ENCODE measurements at regions not wholly inside any gene's neighbourhood (a gene's known extent, or its start where the extent isn't known, plus 50 kb on each side); places are given as distances from the start of the nearest gene placed in this dataset.
"Not testable (repeated sequence)": the region's sequence is repeated elsewhere in the genome, so short reads cannot be mapped to it uniquely, and the experiment has no call there.

GRCh38 chr12:25883026-25883916 lies 75.2 kb upstream of the RASSF8 start:
- DNase-seq, result no peak

DNA sequence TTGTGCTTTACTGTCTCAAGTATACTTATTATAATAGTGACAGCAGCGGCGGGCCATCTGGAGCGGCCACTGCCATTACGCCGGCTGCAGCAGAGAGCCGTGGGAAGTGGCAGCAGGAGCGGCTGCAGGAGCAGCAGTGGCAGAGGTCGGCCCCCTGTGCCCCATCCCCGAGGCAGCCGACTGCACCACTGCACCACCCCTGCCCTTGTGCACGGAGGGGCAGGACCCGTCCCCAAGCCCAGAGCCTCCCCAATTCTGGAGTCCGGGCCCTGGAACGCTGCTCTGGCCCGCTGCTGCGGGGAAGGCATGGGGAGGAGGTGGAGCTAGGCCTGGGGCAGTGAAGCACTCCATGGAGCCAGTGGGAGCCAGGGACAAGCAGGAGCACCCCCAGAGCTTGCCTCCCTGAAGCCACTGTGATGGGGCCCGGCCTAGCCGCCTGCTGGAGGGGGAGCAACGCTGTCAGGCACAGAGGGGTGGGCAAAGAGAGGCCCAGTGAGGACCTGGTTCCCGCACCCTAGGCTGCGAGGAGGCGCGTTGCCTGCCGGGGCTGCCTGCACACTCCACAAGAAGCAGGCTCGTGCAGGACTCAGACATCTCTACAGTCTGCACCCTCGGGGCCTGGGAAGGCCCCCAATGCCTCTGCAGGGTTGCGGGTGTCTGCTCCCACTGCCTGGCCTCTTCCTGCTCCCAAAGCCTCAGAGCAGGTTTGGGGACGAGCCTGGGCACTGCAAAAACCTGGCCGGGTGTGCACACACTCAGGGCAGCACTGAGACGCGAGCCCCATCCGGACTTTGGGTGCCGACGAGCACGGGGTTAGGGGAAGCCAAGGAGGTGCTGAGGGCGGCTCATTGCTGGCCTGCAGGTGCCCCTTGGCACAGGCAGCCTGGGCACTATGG lies 74.2 kb upstream of the RASSF8 start:
- DNase-seq, result no peak

- DNase-seq, result no peak
These were observed 73.6 kb upstream of the RASSF8 start for GRCh38 chr12:25884920-25885234.

GRCh38 chr12:25886396-25886795 lies 72.1 kb upstream of the RASSF8 start:
- no peak for DNase-seq

GRCh38 chr12:25887367-25887766 lies 71.1 kb upstream of the RASSF8 start:
- no peak for DNase-seq

GRCh38 chr12:25889185-25889584 lies 69.3 kb upstream of the RASSF8 start:
- DNase-seq, result no peak

DNA sequence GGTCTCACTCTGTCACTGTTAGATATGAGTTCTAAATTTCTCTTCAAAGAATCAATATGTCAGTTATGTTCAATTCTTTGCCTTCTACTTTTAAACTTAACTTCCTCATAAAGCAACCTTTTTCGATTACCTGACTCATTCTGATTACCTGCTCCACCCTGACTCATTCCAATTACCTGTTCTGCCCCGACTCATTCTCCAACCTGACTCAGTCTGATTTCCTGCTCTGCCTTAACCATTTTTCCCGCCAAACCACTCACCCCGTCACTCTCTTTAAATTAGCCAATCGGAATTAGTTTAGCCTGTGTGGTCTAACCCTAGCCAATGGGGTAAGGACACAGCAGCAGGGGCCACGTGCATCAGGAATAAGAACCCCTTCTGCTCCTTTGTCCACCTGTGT lies 67.4 kb upstream of the RASSF8 start:
- not testable (repeated sequence) for DNase-seq

GRCh38 chr12:25894759-25895158 lies 63.7 kb upstream of the RASSF8 start:
- no peak for DNase-seq

DNA sequence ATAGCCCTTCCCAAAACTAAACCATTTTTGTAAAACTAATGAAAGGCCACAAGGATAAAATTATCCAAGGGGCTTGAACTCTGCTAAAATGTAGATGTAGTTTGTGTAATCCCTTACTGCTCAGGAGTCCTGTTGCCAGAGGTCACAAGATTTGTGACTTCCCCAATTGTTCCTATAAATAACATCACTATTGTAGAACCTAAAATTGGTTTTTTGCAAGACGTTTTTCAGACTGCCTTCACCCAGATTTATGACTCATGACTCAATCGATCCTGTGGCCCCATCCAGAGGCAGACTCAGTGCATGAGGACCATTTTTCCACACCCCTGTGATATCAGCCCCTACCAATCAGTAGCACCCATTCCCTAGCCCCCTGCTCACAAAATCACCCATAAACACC lies 61.5 kb upstream of the RASSF8 start:
- DNase-seq, result no peak

GRCh38 chr12:25903603-25904245 lies 54.8 kb upstream of the RASSF8 start:
- DNase-seq, result no peak

- DNase-seq, result no peak
These were observed 54.0 kb upstream of the RASSF8 start for GRCh38 chr12:25904442-25904841.

DNA sequence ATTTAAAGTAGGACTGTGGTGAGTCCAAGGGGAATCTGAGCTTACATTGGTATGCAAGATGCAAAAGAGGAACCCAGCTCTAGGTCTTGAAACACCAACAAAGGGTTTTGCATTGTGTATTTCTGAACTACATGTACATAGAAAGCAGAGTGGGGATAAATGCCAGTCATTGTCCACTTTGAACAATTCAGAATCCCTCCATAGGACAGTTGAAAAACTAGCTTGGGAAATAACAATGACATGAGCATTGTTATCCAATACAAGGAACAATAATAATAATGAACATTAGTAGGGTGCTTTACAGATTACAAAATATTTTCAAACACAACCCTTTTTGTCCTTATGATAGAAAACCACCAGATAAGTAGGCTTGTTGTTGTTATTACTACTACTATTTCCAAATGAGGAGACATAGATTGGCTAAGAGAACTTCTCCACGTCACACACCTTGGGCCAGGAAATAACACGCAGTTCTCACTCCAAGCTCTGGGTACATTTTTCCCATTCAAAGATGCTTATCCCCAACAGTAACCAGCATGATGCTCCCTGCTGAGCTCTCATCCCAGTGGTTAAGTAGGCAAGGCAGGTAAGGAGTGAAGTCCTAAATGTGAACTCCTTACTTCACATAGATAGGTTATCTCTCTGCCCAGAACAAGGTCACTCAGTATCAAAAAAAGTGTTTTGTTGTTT lies 51.7 kb upstream of the RASSF8 start:
- DNase-seq, result no peak

All from CD4-positive, alpha-beta T cell treated with Interferon gamma for 1 hour (primary cell).